Fibroblast of villous mesenchyme (primary cell): ENCODE measurements at regions not wholly inside any gene's neighbourhood (a gene's known extent, or its start where the extent isn't known, plus 50 kb on each side); places are given as distances from the start of the nearest gene placed in this dataset.

Experiments used
- DNase-seq: peaks from one replicate; pipeline ENCODE4 v3.0.0-alpha.2; 2010; ENCODE audit warnings: low read depth
- H3K4me3 ChIP-seq: 2 replicates; pipeline ENCODE4 v1.5.1; 2011; ENCODE audit warnings: low read depth, mild to moderate bottlenecking, low read length
- TF ChIP-seq, protein P1 (sequence below): IDR thresholded peaks from 2 replicates; pipeline ENCODE4 v1.5.1; 2012; ENCODE audit warnings: low read depth, mild to moderate bottlenecking, low read length; ENCODE audit not compliant: insufficient read depth

GRCh38 chr3:147958754-147959153 lies 549.6 kb downstream of the ZIC1 start:
- no peak for DNase-seq
- TF ChIP-seq, protein P1, sequence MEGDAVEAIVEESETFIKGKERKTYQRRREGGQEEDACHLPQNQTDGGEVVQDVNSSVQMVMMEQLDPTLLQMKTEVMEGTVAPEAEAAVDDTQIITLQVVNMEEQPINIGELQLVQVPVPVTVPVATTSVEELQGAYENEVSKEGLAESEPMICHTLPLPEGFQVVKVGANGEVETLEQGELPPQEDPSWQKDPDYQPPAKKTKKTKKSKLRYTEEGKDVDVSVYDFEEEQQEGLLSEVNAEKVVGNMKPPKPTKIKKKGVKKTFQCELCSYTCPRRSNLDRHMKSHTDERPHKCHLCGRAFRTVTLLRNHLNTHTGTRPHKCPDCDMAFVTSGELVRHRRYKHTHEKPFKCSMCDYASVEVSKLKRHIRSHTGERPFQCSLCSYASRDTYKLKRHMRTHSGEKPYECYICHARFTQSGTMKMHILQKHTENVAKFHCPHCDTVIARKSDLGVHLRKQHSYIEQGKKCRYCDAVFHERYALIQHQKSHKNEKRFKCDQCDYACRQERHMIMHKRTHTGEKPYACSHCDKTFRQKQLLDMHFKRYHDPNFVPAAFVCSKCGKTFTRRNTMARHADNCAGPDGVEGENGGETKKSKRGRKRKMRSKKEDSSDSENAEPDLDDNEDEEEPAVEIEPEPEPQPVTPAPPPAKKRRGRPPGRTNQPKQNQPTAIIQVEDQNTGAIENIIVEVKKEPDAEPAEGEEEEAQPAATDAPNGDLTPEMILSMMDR, result no peak
- H3K4me3 ChIP-seq, result no peak overlapping the region

GRCh38 chr3:147960786-147961185 lies 551.6 kb downstream of the ZIC1 start:
- no peak overlapping the region for H3K4me3 ChIP-seq
- no peak for DNase-seq
- TF ChIP-seq, protein P1, result no peak

- no peak for DNase-seq
- TF ChIP-seq, protein P1, result no peak
- no peak overlapping the region for H3K4me3 ChIP-seq
These were observed 553.4 kb downstream of the ZIC1 start for GRCh38 chr3:147962408-147963164.

DNA sequence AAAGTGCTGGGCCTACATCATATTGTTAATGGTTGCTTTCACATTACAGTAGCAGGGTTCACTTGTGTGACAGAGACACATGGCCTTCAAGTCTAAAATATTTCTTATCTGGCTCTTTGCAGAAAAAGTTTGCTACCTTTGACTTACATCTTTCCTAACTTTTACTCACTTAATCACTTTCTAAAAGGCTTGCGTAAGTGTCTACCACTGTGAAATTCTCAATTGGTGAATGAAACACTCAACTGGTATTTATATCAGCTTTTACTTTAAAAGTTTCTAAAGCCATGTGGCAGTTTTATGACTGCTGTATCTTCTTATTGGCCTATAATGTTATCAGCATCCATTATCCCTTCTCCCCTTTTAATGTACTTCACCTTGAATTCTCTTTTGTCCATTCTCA lies 554.5 kb downstream of the ZIC1 start:
- TF ChIP-seq, protein P1, result no peak
- no peak overlapping the region for H3K4me3 ChIP-seq
- DNase-seq, result no peak

- no peak for DNase-seq
- TF ChIP-seq, protein P1, result no peak
- no peak overlapping the region for H3K4me3 ChIP-seq
These were observed 566.0 kb downstream of the ZIC1 start for GRCh38 chr3:147975165-147975564.

DNA sequence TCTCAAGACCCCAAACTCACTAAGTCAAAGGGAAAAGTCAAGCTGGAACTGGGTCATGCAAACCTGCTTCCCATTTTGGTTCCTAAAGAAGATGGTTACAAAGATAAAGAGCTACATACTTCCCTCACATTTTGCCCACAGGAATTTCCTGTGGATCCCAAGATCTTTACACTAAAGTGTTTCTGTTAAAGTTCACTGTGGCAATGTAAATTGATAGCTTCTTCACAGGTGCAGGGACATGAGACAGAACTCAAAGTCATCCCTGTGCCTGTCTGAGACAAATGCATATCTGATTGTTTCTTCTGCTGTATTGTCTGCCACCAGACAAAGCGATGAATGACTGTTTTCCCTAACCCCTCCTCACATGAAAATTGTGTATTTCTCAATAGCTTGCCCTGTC lies 567.8 kb downstream of the ZIC1 start:
- TF ChIP-seq, protein P1, result no peak
- no peak for DNase-seq

GRCh38 chr3:147987549-147987948 lies 578.4 kb downstream of the ZIC1 start:
- TF ChIP-seq, protein P1, result no peak
- DNase-seq, result no peak
- no peak overlapping the region for H3K4me3 ChIP-seq

More for the DNA sequence above, 567.8 kb downstream of the ZIC1 start:
- no peak overlapping the region for H3K4me3 ChIP-seq
